ENCODE measurements at regions not wholly inside any gene's neighbourhood (a gene's known extent, or its start where the extent isn't known, plus 50 kb on each side); places are given as distances from the start of the nearest gene placed in this dataset.

GRCh38 chr2:5886462-5886861 lies 194.3 kb downstream of the SOX11 start:
- peaks cover 0 to 13% (median 0%) of the 10 kb centered on the region in 3 donors for H3K9me3 ChIP-seq
- no peak for DNase-seq
- no peaks in the 10 kb centered on the region for H3K4me1 ChIP-seq
- H3K4me3 ChIP-seq, result no peak overlapping the region
- intact Hi-C loops (cut with DNase I), result no loop called here
- no peak overlapping the region for H3K27ac ChIP-seq
- 55 to 64% methylated on average over 6 of the region's 6 CpGs for WGBS, 2 donors
- H3K36me3 ChIP-seq, result no peaks in the 10 kb centered on the region
- no peak for TF ChIP-seq CTCF (IDR thresholded peaks at IDR 0.05)
- TF ChIP-seq POLR2A (IDR thresholded peaks at IDR 0.05), result no peak
- no peaks in the 10 kb centered on the region for H3K27me3 ChIP-seq

GRCh38 chr2:5888126-5888525 lies 195.9 kb downstream of the SOX11 start:
- Histone ChIP-seq H3K27me3 (no peaks in the 10 kb centered on the region), H3K27ac (no peak overlapping the region), H3K36me3 (no peaks in the 10 kb centered on the region), H3K4me1 (no peaks in the 10 kb centered on the region), H3K4me3 (no peak overlapping the region), H3K9me3 (peaks cover 0 to 9% (median 0%) of the 10 kb centered on the region in 3 donors)
- intact Hi-C loops (cut with DNase I), result no loop called here
- WGBS, 2 donors, result 33 to 41% methylated on average over 1 of the region's 1 CpG
- DNase-seq, result no peak
- TF ChIP-seq POLR2A (IDR thresholded peaks at IDR 0.05), result no peak
- no peak for TF ChIP-seq CTCF (IDR thresholded peaks at IDR 0.05)

- intact Hi-C loops (cut with DNase I), result no loop called here
- Histone ChIP-seq H3K27ac (no peak overlapping the region), H3K36me3 (no peaks in the 10 kb centered on the region), H3K9me3 (no peaks in the 10 kb centered on the region), H3K27me3 (no peaks in the 10 kb centered on the region), H3K4me3 (no peak overlapping the region), H3K4me1 (no peaks in the 10 kb centered on the region)
- no peak for TF ChIP-seq POLR2A (IDR thresholded peaks at IDR 0.05)
- no peak for TF ChIP-seq CTCF (IDR thresholded peaks at IDR 0.05)
- 39 to 49% methylated on average over 5 of the region's 5 CpGs for WGBS, 2 donors
- DNase-seq, result no peak
Measured at GRCh38 chr2:5889519-5889918, 197.3 kb downstream of the SOX11 start.

GRCh38 chr2:5894355-5894754 lies 202.2 kb downstream of the SOX11 start:
- Histone ChIP-seq H3K9me3 (peaks cover 0 to 7% (median 0%) of the 10 kb centered on the region in 3 donors), H3K27me3 (no peaks in the 10 kb centered on the region), H3K4me3 (no peak overlapping the region), H3K4me1 (no peaks in the 10 kb centered on the region), H3K36me3 (no peaks in the 10 kb centered on the region), H3K27ac (no peak overlapping the region)
- TF ChIP-seq CTCF (IDR thresholded peaks at IDR 0.05) (no peak), POLR2A (IDR thresholded peaks at IDR 0.05) (no peak)
- 51 to 76% methylated on average over 4 to 5 of the region's 5 CpGs for WGBS, 2 donors
- no peak for DNase-seq
- intact Hi-C loops (cut with DNase I), result no loop called here

DNA sequence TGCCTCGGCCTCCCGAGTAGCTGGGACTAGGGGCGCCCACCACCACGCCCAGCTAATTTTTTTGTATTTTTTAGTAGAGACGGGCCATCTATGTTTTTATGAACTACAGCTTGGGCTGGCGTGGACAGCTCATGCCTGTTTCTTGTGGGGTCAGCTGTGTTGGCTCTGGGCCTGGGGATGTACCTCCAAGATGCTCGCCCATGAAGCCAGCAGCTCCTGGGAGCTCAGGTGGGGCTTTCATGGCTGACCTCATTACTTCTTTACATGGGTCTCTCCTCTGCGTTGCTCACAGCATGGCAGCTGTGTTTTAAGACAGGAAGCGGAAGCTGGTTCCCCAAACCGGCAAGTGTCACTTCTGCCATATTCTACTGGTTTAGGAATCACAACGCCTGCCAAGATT lies 203.1 kb downstream of the SOX11 start:
- H3K4me3 ChIP-seq, result no peak overlapping the region
- intact Hi-C loops (cut with DNase I), result no loop called here
- TF ChIP-seq CTCF (IDR thresholded peaks at IDR 0.05) (no peak), POLR2A (IDR thresholded peaks at IDR 0.05) (no peak)
- 84 to 86% methylated on average over 7 to 9 of the region's 11 CpGs for WGBS, 2 donors
- no peak for DNase-seq
- H3K27ac ChIP-seq, result no peak overlapping the region
- H3K27me3 ChIP-seq, result no peaks in the 10 kb centered on the region
- H3K9me3 ChIP-seq, result peaks cover 0 to 7% (median 0%) of the 10 kb centered on the region in 3 donors
- H3K4me1 ChIP-seq, result no peaks in the 10 kb centered on the region
- no peaks in the 10 kb centered on the region for H3K36me3 ChIP-seq

Measured in esophagus squamous epithelium (tissue), 5 donors.